Activated T-helper 1 cell treated with anti-CD3 and anti-CD28 coated beads, Interleukin-12 subunit alpha, Interleukin-12 subunit beta, Interleukin-2, Interleukin-4 antibody, amounts not matched to agents 30 ng/mL and 10 ng/mL and 1 ng/mL, durations not matched to agents 14 hours and 24 hours and 36 hours (primary cell): ENCODE measurements at regions not wholly inside any gene's neighbourhood (a gene's known extent, or its start where the extent isn't known, plus 50 kb on each side); places are given as distances from the start of the nearest gene placed in this dataset.

Experiments
- DNase-seq: peaks from one replicate; pipeline ENCODE4 v3.0.0; 2021; ENCODE audit warnings: low spot score
- H3K27ac Mint-ChIP-seq: one replicate; pipeline ENCODE4 v1.8.0; 2021; ENCODE audit warnings: mild to moderate bottlenecking, mixed read lengths
- H3K27me3 Mint-ChIP-seq: one replicate; pipeline ENCODE4 v1.8.0; 2022; ENCODE audit warnings: mild to moderate bottlenecking, moderate library complexity, mixed read lengths; ENCODE audit not compliant: insufficient read depth
- H3K36me3 Mint-ChIP-seq: one replicate; pipeline ENCODE4 v1.8.0; 2021; ENCODE audit warnings: low read depth, mixed read lengths
- H3K4me1 Mint-ChIP-seq: one replicate; pipeline ENCODE4 v1.8.0; 2021; ENCODE audit warnings: low read depth, mixed read lengths
- H3K4me3 Mint-ChIP-seq: one replicate; pipeline ENCODE4 v1.8.0; 2021; ENCODE audit warnings: mild to moderate bottlenecking, moderate library complexity, mixed read lengths
- H3K9me3 Mint-ChIP-seq: one replicate; pipeline ENCODE4 v1.8.0; 2021; ENCODE audit warnings: mixed read lengths
- intact Hi-C: fragments of 100-400 bp; cut with micrococcal nuclease; formaldehyde crosslinking; loops from one replicate; pipeline ENCODE4 v1.15.1; 2024

DNA sequence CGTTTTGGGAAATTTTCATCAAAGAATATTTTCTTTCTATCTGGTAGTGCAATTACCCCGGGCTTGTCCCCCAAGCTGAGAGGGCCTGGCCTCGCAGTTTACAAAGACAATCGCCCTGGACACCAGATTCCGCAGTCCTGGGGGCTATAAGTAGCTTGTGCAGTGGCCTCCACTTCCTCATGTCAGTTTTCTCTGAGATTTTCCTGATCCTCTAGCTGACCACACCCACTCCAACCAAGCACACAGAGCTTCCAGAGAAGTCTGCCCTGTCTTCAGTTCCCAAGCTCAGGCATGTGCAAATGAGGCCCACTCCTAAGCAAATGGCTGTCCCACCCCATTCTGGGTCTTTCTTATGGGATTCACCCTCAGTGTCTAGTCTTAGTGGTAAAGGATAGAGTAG, 245.3 kb downstream of the MAFB start:
- H3K4me1 Mint-ChIP-seq = no peaks in the 10 kb centered on the region
- no peak for DNase-seq
- intact Hi-C loops = no loop called here
- no peak overlapping the region for H3K27ac Mint-ChIP-seq
- H3K9me3 Mint-ChIP-seq = no peaks in the 10 kb centered on the region
- H3K4me3 Mint-ChIP-seq = no peak overlapping the region
- no peaks in the 10 kb centered on the region for H3K36me3 Mint-ChIP-seq
- H3K27me3 Mint-ChIP-seq = no peaks in the 10 kb centered on the region

DNA sequence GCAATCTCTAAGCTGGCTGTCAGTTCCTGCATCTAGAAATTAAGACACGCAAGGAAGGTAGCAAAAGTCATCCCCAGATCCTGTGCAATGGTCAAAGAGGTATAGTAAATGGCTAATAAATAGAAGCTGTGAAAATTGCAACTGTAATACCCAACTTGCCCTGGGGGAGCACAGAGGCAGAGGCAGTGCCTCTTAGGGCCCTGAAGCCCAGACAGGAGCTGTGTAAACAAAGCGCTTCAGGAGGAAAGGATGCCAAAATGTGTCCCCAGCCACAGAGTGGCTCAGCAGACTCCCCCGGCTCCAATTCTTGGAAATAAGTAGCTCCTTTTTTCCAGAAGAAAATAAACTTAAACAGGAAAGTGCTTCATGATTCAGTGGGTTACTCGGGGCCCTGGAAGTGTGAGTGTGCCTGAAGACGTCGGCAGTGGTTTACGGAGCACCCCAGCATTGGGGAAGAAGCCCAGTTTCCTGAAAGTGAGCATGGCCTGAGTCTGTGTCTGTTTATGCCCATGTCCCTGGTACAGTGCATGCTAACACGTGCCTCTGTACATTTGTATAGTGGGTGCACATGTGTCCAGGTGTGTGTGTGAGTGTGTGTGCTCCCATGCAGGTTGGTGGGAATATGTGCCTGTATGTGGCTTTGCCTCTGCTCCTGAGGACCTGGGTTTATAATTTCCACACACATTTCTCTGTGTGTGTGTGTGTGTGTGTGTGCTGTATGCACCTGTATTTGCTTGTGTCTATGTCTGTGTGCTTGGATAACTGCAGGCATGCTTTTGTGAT, 246.7 kb downstream of the MAFB start:
- Mint-ChIP-seq H3K4me1 (no peaks in the 10 kb centered on the region), H3K9me3 (no peaks in the 10 kb centered on the region), H3K4me3 (no peak overlapping the region), H3K27ac (no peak overlapping the region), H3K36me3 (no peaks in the 10 kb centered on the region), H3K27me3 (no peaks in the 10 kb centered on the region)
- no peak for DNase-seq
- intact Hi-C loops = no loop called here

DNA sequence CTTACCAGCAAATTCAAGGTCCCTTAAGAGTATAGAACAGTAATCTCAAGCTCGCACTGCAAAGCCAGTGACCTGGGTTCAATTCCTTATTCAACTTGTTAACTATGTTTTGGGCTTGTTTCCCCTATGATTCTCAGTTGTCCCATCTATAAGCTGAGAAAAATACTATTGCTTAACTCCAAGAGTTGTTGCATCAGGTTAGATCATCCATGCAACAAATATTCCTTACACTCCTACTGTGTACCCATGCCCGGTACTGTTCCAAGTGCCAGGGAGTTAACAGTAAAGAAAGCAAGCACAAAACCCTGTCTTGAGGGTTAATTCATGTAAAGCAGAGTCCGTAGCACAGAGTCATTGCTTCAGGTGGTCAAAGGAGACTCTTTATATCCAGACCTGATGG, 247.3 kb downstream of the MAFB start:
- intact Hi-C loops = no loop called here
- Mint-ChIP-seq H3K4me1 (no peaks in the 10 kb centered on the region), H3K9me3 (no peaks in the 10 kb centered on the region), H3K27ac (no peak overlapping the region), H3K27me3 (no peaks in the 10 kb centered on the region), H3K36me3 (no peaks in the 10 kb centered on the region), H3K4me3 (no peak overlapping the region)
- no peak for DNase-seq

DNA sequence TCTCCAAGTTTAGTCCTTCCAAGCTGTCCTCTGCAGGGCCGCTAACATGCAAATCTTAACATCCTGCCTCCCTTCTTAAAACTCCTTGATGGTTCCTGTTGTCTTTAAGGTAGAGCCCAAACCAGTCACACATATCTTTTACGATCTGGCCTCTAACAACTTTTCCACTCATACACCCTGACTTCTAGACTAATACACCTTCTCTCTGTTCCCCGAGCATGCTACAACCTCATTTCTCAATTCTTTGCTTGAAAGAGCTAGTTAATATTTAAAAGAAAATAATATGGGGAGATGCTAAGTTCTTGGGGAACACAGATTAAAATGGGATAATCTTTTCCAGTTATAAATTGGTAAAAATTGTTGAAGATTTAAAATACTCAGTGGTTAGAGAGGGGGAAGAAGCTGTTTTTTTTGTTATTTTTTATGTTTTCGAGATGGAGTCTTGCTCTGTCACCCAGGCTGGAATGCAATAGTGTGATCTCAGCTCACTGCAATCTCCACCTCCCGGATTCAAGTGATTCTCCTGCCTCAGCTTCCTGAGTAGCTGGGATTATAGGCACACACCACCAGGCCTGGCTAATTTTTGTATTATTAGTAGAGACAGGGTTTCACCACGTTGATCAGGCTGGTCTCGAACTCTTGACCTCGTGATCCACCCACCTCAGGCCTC, 250.7 kb downstream of the MAFB start:
- H3K27ac Mint-ChIP-seq = no peak overlapping the region
- intact Hi-C loops = no loop called here
- no peak for DNase-seq
- H3K4me1 Mint-ChIP-seq = no peaks in the 10 kb centered on the region
- no peaks in the 10 kb centered on the region for H3K36me3 Mint-ChIP-seq
- H3K4me3 Mint-ChIP-seq = no peak overlapping the region
- H3K27me3 Mint-ChIP-seq = no peaks in the 10 kb centered on the region
- no peaks in the 10 kb centered on the region for H3K9me3 Mint-ChIP-seq

DNA sequence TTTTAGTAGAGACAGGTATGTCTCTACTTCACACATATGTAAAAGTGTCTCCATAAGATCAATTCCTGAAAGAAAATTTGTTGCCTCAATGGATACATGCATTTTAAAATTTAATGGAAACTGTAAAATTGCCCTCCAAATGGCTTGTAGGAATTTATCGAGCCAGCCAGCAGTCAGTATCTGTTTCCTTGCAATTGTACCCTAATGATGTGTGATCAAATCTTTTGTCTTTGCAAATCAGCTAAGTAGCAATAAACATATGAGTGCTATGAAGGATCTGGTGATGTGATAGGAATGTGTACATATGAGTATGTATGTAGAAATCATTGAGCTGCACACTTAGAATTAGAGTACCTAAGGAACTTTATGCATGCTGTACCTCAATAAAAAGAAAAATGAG, 253.0 kb downstream of the MAFB start:
- no peaks in the 10 kb centered on the region for H3K27me3 Mint-ChIP-seq
- no peaks in the 10 kb centered on the region for H3K4me1 Mint-ChIP-seq
- intact Hi-C loops = no loop called here
- no peak overlapping the region for H3K4me3 Mint-ChIP-seq
- H3K9me3 Mint-ChIP-seq = no peaks in the 10 kb centered on the region
- H3K27ac Mint-ChIP-seq = no peak overlapping the region
- no peak for DNase-seq
- no peaks in the 10 kb centered on the region for H3K36me3 Mint-ChIP-seq

DNA sequence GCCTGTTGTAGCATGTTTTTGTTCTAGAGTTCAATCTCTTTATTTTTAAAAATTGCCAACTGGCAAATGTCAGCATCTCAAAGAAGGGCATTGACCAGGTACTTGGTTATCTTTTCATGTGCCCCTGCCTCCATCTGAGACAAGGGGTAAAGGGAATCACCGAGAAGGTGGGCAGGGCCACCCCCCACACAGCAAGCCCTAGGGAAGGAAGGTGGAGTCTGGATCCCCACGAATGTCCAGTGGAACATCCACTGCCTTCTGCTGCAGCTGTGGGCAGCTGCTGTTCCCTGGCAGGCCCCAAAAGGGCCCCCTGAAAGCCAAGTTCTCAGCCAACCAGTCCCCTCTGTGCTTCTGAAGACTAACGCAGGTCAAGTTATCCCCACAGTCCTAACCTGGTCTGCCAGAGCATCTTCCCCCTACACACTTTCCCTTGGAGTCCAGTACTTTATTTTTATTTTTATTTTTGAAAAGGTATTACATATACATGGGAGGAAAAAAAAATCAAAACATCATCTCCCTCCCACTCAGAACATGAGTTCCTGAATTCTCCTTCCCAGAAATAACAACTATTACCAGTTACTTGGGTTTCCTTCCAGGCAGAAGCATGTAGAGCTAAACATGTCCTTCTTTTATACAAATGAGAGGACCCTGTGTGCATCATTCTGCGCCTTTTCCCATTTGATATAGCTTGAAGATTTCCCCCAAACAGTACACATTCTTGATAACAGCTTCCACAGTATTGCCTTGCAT, 253.7 kb downstream of the MAFB start:
- Mint-ChIP-seq H3K4me3 (no peak overlapping the region), H3K36me3 (no peaks in the 10 kb centered on the region), H3K27ac (no peak overlapping the region), H3K4me1 (no peaks in the 10 kb centered on the region), H3K27me3 (no peaks in the 10 kb centered on the region), H3K9me3 (no peaks in the 10 kb centered on the region)
- no peak for DNase-seq
- intact Hi-C loops = no loop called here

DNA sequence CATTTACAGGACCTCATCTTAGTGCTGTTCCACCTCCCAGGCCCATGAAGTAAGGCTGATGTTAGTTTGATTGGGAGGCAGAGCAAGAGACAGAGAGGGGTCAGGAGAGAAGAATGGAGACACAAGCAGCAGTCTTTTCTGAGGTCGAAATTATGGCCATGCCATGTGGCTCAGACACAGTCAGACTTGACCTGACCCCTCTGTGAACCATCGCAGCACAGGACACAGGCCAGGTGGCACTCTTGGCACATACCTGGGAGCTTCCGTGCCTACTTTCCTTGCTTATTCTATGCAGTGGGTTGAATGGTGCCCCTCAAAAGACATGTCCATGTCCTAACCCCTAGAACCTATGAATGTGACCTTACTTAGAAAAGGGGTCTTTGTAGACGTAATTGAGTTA, 254.9 kb downstream of the MAFB start:
- Mint-ChIP-seq H3K36me3 (no peaks in the 10 kb centered on the region), H3K27ac (no peak overlapping the region), H3K9me3 (no peaks in the 10 kb centered on the region), H3K27me3 (no peaks in the 10 kb centered on the region), H3K4me1 (no peaks in the 10 kb centered on the region), H3K4me3 (no peak overlapping the region)
- intact Hi-C loops = no loop called here
- no peak for DNase-seq

DNA sequence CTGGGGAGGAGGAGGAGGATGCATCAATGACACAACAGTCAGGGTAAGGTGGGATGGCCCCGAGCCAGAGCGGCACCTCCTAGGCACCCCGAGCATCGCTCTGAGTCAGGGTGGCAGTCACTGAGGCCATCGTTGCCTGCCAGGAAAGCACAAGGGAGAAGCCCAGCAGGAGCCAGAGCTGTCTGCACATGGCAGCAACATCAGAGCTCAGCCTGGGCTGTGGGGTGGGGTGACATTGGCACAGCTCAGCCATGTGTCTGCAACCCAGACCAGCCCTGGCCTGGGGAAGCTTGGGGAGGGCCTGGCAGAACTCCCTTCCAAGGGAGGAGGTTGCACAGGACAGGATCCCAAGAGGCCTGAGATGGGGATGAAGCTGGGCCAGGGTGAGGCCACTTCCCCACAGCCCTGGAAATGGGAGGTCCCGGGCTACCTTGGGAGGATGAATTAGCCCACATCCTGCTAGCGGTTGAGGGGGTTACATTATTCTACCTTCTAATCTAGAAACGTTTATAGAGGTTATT, 255.6 kb downstream of the MAFB start:
- Mint-ChIP-seq H3K4me3 (no peak overlapping the region), H3K4me1 (no peaks in the 10 kb centered on the region), H3K36me3 (no peaks in the 10 kb centered on the region), H3K9me3 (no peaks in the 10 kb centered on the region), H3K27ac (no peak overlapping the region), H3K27me3 (no peaks in the 10 kb centered on the region)
- intact Hi-C loops = no loop called here
- DNase-seq = no peak

DNA sequence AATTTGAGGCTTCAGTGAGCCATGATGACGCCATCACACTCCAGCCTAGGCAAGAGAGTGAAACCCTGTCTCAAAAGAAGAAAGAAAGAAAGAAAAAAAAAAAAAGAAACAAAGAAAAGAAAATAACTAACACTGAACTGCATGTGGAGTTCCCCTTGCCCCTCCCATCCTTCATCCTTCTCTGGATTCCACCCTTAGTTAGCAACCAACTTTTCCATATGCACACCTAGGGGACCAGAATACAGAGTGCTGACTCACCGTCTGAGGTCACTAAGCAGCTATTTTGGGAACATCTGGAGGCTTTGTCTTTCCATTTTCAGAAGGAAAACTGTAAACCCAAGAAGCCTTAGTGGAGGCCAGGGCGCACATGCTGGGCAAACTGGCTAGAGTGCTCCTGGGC, 257.4 kb downstream of the MAFB start:
- no peak overlapping the region for H3K4me3 Mint-ChIP-seq
- no peaks in the 10 kb centered on the region for H3K9me3 Mint-ChIP-seq
- intact Hi-C loops = no loop called here
- H3K27me3 Mint-ChIP-seq = no peaks in the 10 kb centered on the region
- no peak for DNase-seq
- no peaks in the 10 kb centered on the region for H3K4me1 Mint-ChIP-seq
- H3K27ac Mint-ChIP-seq = no peak overlapping the region
- no peaks in the 10 kb centered on the region for H3K36me3 Mint-ChIP-seq

DNA sequence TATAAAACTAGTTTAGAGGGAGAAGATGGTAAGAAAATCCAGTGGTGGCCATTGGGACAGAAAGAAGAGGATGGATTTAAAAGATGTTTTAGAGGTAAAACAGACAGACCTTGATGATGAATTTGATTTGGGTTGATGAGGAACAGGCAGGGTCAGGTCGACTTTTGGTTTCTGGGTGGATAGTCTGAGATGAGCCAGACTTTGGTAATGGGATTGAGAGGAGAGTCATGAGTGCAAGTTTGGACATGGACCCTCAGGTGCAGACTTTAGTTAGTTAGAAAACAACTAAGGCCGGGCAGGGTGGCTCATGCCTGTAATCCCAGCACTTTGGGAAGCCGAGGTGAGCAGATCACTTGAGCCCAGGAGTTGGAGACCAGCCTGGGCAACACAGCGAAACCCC, 257.9 kb downstream of the MAFB start:
- Mint-ChIP-seq H3K27me3 (no peaks in the 10 kb centered on the region), H3K4me1 (no peaks in the 10 kb centered on the region), H3K27ac (no peak overlapping the region), H3K36me3 (no peaks in the 10 kb centered on the region), H3K4me3 (no peak overlapping the region), H3K9me3 (no peaks in the 10 kb centered on the region)
- intact Hi-C loops = no loop called here
- DNase-seq = no peak

DNA sequence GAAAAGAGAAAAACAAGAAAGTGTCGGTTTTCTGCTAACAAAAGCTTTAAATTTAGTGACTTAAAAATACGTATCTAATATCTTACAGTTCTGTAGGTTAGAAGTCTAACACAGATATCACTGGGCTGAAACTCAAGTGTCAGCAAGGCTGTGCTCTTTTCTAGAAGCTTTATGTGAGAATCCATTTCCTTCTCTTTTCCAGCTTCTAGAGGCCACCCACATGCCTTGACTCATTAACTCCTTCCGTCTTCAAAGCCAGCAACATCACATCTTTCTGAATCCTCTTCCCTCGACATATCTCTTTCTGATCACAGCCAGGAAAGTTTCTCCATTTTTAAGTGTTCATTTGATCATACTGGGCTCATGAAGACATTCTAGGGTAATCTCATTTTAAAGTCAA, 262.0 kb downstream of the MAFB start:
- Mint-ChIP-seq H3K4me3 (no peak overlapping the region), H3K27ac (no peak overlapping the region), H3K36me3 (no peaks in the 10 kb centered on the region), H3K4me1 (no peaks in the 10 kb centered on the region), H3K9me3 (no peaks in the 10 kb centered on the region), H3K27me3 (no peaks in the 10 kb centered on the region)
- DNase-seq = no peak
- intact Hi-C loops = no loop called here

DNA sequence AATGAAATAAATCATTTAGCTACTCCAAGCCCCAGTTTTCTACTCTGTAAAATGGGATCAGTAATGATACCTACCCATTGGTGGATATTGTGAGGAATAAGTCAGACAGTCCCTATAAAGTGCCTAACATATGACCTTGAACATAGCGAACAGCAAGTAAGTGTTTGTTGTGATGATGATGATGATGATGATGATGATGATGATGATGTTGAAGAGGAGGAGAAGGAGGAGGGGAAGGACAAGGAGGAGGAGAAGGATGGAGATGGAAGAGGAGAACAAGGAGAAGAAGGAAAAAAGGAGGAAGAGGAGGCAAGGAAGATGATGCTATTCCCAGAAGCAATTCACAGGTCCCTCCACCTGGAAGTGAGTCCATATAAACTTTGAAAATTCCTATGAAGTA, 264.3 kb downstream of the MAFB start:
- Mint-ChIP-seq H3K27ac (no peak overlapping the region), H3K36me3 (no peaks in the 10 kb centered on the region)
- intact Hi-C loops = no loop called here

DNA sequence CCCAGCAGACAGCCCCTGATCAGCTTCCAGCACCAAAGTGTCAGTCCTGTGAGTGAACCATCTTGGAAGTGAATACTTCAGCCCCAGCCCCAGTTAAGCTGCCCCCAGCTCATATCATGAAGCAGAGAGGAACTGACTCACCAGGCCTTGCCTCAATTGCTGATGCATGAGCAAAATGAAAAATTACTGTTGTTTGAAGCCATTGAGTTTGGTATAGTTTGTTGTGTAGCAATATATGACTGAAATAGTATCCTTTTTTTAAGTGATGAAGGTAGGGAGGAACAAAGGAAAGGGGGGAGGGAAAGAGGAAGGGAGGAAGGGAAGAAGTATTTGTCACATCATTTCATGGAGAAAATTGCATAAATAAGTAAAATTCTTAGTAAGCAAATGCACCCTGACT, 266.4 kb downstream of the MAFB start:
- no peak for DNase-seq
- intact Hi-C loops = no loop called here
- no peak overlapping the region for H3K4me3 Mint-ChIP-seq
- H3K4me1 Mint-ChIP-seq = no peaks in the 10 kb centered on the region
- no peaks in the 10 kb centered on the region for H3K36me3 Mint-ChIP-seq
- no peaks in the 10 kb centered on the region for H3K9me3 Mint-ChIP-seq
- H3K27me3 Mint-ChIP-seq = no peaks in the 10 kb centered on the region
- no peak overlapping the region for H3K27ac Mint-ChIP-seq

More for the DNA sequence above, 264.3 kb downstream of the MAFB start:
- H3K27me3 Mint-ChIP-seq = no peaks in the 10 kb centered on the region
- no peaks in the 10 kb centered on the region for H3K4me1 Mint-ChIP-seq
- no peaks in the 10 kb centered on the region for H3K9me3 Mint-ChIP-seq
- no peak for DNase-seq
- no peak overlapping the region for H3K4me3 Mint-ChIP-seq
